HG02870 (cell line): ENCODE measurements at regions not wholly inside any gene's neighbourhood (a gene's known extent, or its start where the extent isn't known, plus 50 kb on each side); places are given as distances from the start of the nearest gene placed in this dataset.

Experiments
- ATAC-seq: cut with Tn5 transposase; IDR thresholded peaks from one replicate; pipeline ENCODE4 v1.9.1; 2021; ENCODE audit warnings: mild to moderate bottlenecking, moderate library complexity; ENCODE audit not compliant: unreplicated experiment

DNA sequence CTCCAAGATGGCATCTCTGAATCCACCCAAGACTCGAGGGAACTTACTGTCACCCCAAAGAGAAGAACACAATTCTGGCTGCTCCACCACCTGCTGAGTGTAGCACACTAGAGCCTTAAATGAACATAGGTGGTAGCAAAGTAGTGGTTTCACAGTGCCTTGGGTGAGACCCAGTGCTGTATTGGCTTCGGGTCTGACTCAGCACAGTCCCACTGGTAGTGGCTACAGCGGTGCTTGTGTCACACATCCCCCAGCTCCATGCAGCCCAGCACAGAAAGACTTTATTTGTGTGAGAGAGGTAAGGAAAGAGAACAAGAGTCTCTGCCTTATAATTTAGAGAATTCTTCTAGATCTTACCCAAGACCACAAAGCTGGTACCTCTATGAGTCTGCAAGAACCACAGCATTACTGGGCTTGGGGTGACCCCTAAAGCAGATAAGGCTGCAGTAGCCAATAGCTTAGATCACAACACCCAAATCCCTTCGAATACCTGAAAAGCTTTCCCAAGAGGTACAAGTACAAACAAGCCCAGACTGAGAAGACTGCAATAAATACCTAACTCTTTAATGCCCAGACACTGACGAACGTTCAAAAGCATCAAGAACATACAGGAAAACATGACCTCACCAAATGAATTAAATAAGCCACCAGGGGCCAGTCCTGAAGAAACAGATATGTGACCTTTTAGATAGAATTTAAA lies 83.3 kb upstream of the SLC38A4 start:
- ATAC-seq = no peak

DNA sequence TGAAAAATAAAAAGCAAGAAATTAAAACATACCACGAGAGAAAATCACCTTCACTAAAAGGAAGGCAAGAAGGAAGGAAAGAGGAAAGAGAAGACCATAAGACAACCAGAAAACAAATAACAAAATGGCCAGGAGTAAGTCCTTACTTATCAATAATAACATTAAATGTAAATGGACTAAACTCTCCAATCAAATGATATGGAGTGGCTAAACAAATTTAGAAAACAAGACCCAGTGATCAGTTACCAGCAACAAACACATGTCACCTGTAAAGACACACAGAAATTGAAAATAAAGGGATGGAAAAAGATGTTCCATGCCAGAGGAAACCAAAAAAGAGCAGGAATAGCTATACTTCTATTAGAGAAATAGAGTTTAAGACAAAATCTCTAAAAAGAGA lies 85.0 kb upstream of the SLC38A4 start:
- ATAC-seq = no peak

DNA sequence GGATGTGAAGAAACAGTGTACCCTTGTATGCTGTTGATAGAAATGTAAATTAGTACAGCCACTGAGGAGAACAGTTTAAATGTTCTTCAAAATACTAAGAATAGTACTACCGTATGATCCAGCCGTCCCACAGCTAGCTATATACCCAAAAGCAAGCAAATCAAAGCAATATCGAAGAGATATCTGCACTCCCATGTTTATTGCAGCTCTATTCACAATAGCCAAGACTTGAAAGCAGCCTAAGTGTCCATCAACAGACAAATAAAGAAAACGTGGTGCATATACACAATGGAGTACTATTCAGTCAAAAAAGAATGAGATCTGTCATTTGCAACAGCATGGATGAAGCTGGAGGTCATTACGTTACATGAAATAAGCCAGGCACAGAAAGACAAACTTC lies 88.5 kb upstream of the SLC38A4 start:
- no peak for ATAC-seq

DNA sequence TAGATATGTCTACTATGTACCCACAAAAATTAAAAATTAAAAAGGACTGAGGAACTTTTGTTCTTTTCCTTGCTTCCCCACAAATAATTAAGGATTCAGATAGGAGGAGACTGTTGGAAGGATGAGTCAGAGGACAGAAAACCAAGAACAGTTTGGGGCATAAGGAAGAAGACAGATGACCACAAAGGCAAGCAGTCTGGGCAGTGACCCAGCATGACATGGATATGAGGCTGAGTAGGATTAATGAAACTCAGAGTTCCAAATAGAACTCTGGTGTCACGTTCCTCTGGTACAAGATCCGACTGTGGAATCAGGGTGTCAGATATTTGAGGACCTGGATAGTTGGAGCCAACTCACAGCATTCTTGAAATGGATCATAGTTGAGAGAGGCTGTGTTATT lies 89.3 kb upstream of the SLC38A4 start:
- ATAC-seq = no peak

DNA sequence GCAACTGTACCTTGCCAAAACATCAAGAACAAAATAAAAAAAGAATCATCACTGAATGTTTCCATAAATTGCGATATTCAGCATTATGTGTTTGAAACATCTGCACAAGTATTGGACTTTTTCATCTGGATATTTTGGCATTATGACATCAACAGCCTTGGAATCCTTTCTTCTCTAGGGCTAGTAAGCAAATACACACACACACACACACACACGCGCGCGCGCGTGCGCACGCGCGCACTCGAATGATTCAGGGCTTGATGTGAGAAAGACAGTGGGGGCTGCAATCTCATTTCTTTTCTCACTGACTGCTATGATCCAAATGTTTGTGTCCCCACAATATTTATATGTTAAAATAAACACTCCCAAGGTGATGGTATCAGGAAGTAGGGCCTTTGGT lies 90.0 kb upstream of the SLC38A4 start:
- no peak for ATAC-seq

DNA sequence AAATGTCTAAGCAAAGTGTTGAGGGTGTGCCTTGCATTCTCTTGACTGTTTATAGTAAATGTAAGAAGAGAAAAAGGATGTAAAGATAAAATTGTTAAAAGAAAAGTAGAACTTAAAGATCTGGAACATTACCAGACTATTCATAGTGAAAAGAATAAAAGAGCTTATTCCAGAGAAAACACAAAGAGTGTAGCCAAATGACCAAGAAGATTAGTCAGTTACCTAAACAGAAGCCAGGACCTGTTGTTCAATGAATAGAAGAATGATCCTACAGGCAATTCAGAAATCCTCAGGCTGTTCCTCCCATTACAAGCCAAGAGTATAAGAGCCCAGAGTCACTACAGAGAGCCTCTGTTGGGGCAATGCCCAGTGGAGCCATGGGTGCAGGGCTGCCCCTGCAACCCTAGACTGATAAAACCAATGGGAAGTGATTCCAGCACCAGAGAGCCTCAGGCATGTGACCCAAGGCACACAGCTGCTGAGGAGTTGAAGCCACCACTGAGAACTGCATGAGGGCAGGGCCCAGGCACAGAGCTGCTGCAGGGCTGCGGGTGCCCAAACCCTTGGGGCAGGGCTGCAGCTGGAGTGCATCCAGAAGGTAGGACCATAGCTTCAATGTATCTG lies 91.1 kb upstream of the SLC38A4 start:
- no peak for ATAC-seq

DNA sequence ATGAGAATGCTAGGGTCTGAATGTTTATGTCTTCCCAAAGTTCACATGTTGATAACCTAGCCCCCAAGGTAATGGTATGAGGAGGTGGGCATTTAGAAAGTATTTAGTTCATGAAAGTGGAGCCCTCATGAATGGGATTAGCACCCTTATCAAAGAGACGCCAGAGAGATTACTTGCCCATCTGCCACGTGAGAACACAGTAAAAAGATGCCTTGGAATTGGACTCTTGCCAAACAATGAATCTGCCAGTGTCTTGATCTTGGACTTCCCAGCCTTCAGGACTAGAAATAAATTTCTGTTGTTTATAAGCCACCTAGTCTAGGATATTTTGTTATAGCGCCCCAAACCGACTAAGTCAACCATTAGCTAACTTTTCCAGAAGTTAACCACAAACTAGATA lies 92.0 kb upstream of the SLC38A4 start:
- no peak for ATAC-seq

DNA sequence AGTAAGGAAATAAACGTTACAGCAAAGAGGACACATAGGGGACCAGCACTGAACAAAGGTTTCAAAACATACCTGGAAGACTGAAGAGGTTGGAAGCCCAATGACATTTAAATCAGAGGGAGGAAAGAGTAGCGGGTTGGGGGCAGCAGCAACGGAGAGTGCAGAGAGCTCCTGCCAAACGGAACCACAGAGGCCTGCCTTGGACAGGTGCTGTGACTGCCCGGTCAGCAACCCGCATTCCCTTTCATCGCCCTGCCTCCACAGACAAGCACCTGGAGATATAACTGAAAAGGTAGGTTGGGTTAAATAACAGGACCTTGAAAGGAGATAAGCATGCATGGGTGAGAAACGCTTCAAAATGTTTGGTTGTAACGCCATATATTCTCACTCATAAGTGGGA lies 92.8 kb upstream of the SLC38A4 start:
- ATAC-seq = no peak

DNA sequence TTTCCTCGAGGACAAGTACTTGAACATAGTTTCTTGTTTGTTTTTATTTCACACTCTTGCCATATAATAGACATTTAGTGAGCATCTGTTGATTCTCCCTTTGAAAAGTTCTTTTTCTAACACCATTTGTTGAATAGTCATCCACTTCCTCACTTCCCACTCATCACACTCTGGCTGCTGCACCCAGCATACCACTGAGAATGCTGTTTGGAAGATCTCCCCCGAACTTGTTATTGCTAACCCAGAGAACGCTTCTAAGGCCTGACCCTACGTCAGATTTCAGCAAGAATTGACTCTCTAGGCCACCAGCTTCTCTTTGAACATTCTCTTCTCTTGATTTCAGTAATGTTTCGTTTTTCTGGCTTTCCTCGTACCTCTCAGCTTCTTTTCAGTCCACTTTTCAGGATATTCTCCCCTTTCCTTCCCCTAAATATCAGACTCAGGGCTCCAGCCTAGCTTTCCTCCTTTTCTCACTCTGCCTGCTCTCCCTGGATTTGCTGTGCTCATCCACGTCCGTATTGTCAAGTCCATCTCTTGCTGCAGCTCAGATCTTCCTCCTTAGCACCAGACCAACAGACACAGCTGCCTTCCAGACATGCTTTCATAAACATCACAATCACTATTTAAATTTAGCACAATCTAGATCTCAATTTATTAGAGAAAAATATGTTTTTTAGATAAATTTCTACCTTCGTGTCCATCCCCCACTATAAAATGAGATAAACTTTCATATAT lies 94.0 kb upstream of the SLC38A4 start:
- ATAC-seq = no peak

DNA sequence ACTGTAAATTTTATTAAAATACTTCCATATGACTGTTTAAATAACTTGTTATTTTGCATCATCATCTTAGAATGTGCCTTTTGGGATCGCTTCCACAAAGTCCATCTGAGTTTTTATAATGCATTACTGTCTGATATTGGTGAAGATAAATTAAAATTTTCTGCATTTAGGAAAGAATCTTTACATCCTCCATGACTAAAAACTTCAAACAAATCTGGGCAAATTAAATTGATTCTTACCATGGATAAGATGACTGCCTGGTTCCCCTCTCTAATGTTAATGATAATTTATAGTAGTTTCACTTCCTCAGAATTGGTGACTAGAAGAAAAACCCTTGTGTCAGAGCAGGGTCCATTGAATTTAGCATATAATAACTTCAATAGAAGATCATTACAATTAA lies 94.7 kb upstream of the SLC38A4 start:
- ATAC-seq = no peak

DNA sequence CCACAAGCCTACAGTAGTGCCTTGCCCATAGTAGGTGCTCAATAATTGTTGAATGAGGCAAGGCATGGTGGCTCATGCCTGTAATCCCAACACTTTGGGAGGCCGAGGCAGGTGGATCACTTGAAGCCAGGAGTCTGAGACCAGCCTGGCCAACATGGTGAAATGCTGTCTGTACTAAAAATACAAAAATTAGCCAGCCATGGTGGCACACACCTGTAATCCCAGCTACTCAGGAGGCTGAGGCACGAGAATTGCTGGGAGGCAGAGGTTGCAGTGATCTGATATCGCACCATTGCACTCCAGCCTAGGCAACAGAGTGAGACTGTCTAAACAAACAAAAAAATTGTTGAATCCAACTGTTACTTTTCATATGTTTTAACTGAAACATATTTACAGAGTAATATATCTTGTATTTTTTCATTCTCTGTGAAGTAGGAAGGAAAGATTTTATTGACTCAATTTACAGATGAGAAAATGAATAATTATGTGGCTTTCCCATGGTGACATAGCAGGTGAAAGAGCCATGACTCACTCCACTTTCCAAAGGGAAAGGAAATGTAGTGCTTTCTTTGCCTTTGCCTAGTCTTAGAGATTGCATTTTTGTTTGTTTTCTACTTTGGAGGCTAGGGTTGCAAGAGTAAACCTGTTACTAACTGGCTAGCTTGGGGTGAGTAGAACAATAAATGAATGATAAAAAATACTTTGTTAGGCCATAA lies 95.4 kb upstream of the SLC38A4 start:
- no peak for ATAC-seq

DNA sequence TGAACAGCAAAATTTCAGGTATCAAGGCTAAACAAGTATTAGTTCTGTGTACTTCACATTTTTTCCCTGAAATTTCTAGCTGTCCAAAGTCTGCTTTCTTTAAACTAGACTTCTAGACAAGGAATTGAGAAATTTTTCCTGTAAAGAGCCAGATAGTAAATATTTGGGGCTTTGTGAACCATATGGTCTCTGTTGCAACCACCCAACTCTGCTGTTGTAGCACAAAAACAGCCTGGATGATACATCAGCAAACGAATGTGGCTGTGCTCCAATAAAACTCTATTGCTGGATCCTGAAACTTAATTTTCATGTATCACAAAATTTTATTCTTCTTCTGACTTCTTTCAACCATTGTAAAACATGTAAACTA lies 96.0 kb upstream of the SLC38A4 start:
- ATAC-seq = no peak

DNA sequence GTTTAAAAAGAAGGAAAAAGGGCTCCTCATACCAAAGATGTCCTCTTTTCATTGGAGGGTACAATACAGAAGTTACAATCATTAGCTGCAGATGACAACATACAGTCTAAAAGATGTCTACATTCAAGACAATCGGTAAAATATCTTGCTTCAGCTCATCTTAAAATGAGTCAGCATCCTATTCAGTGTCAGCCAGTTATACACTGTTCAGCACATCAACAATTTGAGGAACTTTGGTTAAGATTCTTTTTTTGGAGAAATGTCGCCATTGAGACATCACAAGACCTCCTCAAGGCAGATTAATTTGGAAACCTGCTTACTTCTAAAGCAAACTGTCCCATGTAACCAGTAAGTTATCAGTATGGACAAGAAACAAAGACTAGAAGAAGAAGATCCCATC lies 100.7 kb upstream of the SLC38A4 start:
- ATAC-seq = no peak

DNA sequence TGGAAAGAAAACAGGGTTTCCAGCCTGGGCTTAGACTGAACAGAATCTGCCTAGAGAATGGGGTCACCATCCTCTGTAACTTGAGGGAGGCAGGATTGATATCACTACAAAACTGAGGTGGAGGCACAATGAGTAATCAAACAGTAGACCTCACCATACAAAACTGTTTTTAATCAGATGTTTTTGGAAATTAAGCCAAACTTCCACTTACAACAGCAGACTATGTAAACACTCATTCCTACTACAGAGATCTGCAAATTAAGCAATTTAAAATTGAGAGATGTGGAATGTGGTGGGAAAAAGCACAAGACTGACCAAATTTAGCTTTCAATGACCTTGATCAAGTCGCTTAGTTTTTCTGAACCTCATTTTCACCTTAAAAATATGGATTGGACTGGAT lies 104.3 kb upstream of the SLC38A4 start:
- no peak for ATAC-seq

DNA sequence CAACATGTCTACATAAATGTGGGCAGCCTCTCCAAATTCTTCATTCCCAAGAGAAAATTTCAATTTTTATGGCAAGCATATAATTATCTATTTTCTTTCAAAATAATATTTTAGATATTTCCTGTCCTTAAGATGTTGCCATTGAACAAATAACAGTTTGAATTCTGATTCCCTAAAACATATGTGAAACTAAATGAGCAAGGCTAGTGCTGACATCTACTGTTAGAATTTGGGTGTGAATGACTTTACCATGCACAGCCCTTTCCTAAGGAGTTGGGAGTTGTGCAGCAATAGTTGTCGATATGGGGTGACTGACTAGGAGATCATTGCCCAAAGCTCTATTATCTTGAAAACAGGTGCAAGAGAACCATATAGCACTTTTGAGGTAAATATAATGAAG lies 108.2 kb upstream of the SLC38A4 start:
- ATAC-seq = no peak

DNA sequence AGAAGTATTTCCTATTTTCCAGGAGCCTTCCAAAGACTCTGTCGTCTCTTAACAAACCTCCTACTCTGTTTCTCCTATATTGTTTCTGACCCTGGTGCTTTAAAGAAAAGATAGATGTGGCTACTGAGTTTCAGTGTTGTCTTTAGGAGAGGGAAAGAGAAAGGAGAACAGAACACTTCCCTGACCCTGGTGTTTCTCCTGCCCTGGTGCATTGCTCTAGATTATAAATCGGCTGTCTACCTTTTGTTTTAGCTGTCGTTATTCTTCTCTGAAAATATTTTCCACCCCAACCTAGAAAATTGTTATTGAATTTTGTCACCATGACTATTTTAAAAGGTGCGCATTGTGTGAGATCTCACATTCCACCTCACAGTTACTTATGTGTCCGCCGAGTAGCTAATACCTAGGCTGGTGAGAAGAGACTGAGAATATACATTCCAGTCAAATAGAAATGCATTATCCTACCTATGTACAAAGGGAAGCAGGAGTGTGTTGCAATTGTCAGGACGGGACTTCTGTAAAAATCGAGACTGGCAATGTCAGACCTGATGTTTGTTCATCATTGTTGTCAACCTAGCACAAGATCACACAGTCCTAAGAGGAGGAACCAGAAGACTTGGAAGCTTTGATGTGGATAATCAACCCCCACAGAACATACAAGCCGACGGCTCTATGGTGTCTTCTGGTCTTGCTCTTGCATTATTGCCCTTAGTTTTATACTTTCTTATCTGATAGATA lies 108.7 kb upstream of the SLC38A4 start:
- no peak for ATAC-seq

DNA sequence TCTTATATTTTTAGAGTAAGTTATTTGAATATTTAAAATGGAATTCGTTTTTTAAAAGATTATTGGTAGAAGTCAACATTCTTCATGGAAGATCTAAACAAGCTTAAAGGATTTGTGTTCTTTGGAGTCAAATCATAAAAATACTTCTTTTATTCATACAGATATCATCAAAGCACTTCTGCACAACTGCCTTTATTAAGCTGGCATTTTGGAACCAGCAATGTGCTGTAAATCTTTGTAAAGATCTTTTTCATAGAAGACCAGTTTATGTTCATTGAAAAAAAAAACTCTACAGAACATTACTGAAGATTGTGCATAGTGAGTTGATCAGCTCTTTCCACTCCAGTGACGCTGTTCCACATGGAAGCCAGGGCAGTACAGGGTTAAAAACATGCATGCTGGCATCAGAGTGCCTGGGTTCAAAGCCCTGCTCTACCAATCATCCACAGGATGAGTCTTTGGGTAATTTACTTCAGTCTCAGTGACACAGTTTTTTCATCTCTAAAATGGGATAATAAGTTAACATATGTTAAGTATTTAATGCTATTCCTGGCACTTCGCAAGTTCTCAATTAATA lies 109.6 kb upstream of the SLC38A4 start:
- ATAC-seq = no peak

DNA sequence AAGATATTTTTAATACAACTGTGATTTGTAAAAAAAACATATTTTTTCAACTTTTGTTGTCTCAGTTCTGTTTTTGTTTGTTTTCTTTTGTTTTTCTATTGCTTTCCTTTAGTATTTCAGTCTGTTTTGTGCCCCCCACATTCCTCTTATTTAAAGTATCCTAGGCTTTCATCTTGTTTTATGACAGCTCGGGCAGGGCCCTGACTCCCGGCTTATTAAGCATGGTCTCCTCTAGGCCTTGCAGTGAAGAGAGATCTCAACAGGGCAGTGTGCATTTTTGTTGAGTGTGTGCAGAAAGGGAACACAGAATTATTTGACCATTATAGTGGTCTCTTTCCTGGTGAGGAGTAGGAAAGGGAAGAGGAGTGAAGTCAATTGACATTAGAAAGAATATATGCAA lies 110.2 kb upstream of the SLC38A4 start:
- ATAC-seq = no peak

DNA sequence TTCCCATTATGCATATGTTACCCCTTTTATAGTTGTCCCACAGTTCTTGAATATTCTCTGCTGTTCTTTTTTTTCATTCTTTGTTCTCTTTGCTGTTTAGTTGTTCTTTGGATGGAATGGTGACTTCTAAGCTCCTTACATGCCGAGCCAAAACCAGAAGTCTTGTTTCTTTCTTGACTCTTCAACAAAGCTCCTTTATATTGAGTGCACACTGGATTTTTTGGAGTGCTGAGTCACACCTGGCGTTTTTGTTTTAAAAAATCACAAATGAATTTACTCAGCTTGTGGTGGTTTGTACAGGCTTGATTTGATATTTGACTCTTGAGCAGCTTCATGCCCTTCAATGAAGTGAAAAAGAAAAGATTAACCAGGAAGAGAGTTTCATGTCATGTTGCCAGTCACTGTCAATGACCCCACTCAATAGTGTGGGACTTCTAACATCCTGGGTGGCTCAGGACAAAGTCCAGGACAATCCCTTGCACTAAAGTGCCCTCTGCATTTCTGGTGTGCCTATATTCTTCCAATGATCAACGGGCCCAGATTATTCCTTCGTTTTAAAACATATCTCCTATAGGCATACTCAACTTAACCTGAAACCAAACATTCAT lies 112.4 kb upstream of the SLC38A4 start:
- ATAC-seq = no peak

DNA sequence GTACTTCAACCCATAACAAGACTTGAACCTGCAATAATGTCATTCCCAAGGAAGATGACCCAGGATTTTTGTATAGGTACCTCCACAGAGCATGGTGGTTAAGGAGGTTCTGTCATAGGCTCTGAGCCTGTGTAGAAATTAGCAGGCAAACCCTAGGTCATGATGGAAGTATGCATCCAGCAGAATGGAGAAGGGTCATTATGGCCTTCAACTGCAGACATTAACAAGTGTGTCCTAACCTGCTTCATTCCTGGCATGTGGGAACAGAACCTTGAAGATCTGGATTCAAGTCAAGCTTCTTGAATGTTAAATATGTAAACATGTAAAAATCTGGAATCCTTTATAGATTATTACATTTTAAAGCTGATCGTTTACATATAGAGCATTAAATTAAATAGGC lies 116.2 kb upstream of the SLC38A4 start:
- no peak for ATAC-seq
